ENCODE measurements at regions not wholly inside any gene's neighbourhood (a gene's known extent, or its start where the extent isn't known, plus 50 kb on each side); places are given as distances from the start of the nearest gene placed in this dataset.

- TF ChIP-seq EZH2phosphoT487 (IDR thresholded peaks at IDR 0.05; ENCODE audit: borderline replicate concordance, low read length) (no peak), CTCF (IDR thresholded peaks at IDR 0.05; ENCODE audit: low read depth, low read length, poor library complexity, severe bottlenecking) (no peak)
- no peaks in the 10 kb centered on the region for H4K20me1 ChIP-seq (ENCODE audit: control insufficient read depth, insufficient read depth, low read depth, low read length)
- H3K36me3 ChIP-seq (ENCODE audit: control insufficient read depth, low read length), result no peaks in the 10 kb centered on the region
- no peak overlapping the region for H3K4me3 ChIP-seq (ENCODE audit: low read length)
- no peak overlapping the region for H3K4me2 ChIP-seq (ENCODE audit: low read length)
- no peaks in the 10 kb centered on the region for H3K27me3 ChIP-seq (ENCODE audit: control insufficient read depth, low read length)
- H3F3A ChIP-seq (ENCODE audit: control insufficient read depth, insufficient read depth), result no peaks in the 10 kb centered on the region
- H3K4me1 ChIP-seq (ENCODE audit: control insufficient read depth, low read length), result no peaks in the 10 kb centered on the region
- no peaks in the 10 kb centered on the region for H3K9me2 ChIP-seq (replicated peaks; ENCODE audit: control insufficient read depth, low read length)
- H3K79me2 ChIP-seq (ENCODE audit: control insufficient read depth, low read length), result no peaks in the 10 kb centered on the region
- peaks cover 4% of the 10 kb centered on the region; the same call in 1 of the 2 replicates for H3K9me3 ChIP-seq (ENCODE audit: control insufficient read depth, insufficient read depth, low read length)
- no peak overlapping the region for H3K27ac ChIP-seq (ENCODE audit: low read depth, low read length)
Observed at GRCh38 chr13:111662451-111662850, 342.0 kb downstream of the TEX29 start.

- H3K4me3 ChIP-seq (ENCODE audit: low read length), result no peak overlapping the region
- H3K9me2 ChIP-seq (replicated peaks; ENCODE audit: control insufficient read depth, low read length), result no peaks in the 10 kb centered on the region
- peaks cover 4% of the 10 kb centered on the region; the same call in 1 of the 2 replicates for H3K9me3 ChIP-seq (ENCODE audit: control insufficient read depth, insufficient read depth, low read length)
- H4K20me1 ChIP-seq (ENCODE audit: control insufficient read depth, insufficient read depth, low read depth, low read length), result no peaks in the 10 kb centered on the region
- no peaks in the 10 kb centered on the region for H3F3A ChIP-seq (ENCODE audit: control insufficient read depth, insufficient read depth)
- no peaks in the 10 kb centered on the region for H3K36me3 ChIP-seq (ENCODE audit: control insufficient read depth, low read length)
- H3K79me2 ChIP-seq (ENCODE audit: control insufficient read depth, low read length), result no peaks in the 10 kb centered on the region
- no peak for TF ChIP-seq CTCF (IDR thresholded peaks at IDR 0.05; ENCODE audit: low read depth, low read length, poor library complexity, severe bottlenecking)
- no peak for TF ChIP-seq EZH2phosphoT487 (IDR thresholded peaks at IDR 0.05; ENCODE audit: borderline replicate concordance, low read length)
- H3K27me3 ChIP-seq (ENCODE audit: control insufficient read depth, low read length), result no peaks in the 10 kb centered on the region
- no peaks in the 10 kb centered on the region for H3K4me1 ChIP-seq (ENCODE audit: control insufficient read depth, low read length)
- no peak overlapping the region for H3K4me2 ChIP-seq (ENCODE audit: low read length)
- H3K27ac ChIP-seq (ENCODE audit: low read depth, low read length), result no peak overlapping the region
Observed at GRCh38 chr13:111662895-111663294, 342.5 kb downstream of the TEX29 start.

- no peak overlapping the region for H3K4me2 ChIP-seq (ENCODE audit: low read length)
- peaks cover 4% of the 10 kb centered on the region; the same call in 1 of the 2 replicates for H3K9me3 ChIP-seq (ENCODE audit: control insufficient read depth, insufficient read depth, low read length)
- no peak overlapping the region for H3K27ac ChIP-seq (ENCODE audit: low read depth, low read length)
- H3K79me2 ChIP-seq (ENCODE audit: control insufficient read depth, low read length), result no peaks in the 10 kb centered on the region
- no peaks in the 10 kb centered on the region for H3F3A ChIP-seq (ENCODE audit: control insufficient read depth, insufficient read depth)
- TF ChIP-seq EZH2phosphoT487 (IDR thresholded peaks at IDR 0.05; ENCODE audit: borderline replicate concordance, low read length) (no peak), CTCF (IDR thresholded peaks at IDR 0.05; ENCODE audit: low read depth, low read length, poor library complexity, severe bottlenecking) (no peak)
- no peak overlapping the region for H3K4me3 ChIP-seq (ENCODE audit: low read length)
- no peaks in the 10 kb centered on the region for H3K27me3 ChIP-seq (ENCODE audit: control insufficient read depth, low read length)
- H3K9me2 ChIP-seq (replicated peaks; ENCODE audit: control insufficient read depth, low read length), result no peaks in the 10 kb centered on the region
- no peaks in the 10 kb centered on the region for H3K36me3 ChIP-seq (ENCODE audit: control insufficient read depth, low read length)
- no peaks in the 10 kb centered on the region for H4K20me1 ChIP-seq (ENCODE audit: control insufficient read depth, insufficient read depth, low read depth, low read length)
- H3K4me1 ChIP-seq (ENCODE audit: control insufficient read depth, low read length), result no peaks in the 10 kb centered on the region
Observed at GRCh38 chr13:111663505-111663904, 343.1 kb downstream of the TEX29 start.

Data from DOHH2 (cell line).